DND-41 (cell line): ENCODE measurements at regions not wholly inside any gene's neighbourhood (a gene's known extent, or its start where the extent isn't known, plus 50 kb on each side); places are given as distances from the start of the nearest gene placed in this dataset.

Source experiments
- CTCF ChIP-seq: IDR thresholded peaks from 2 replicates; pipeline ENCODE4 v1.5.1; 2012; ENCODE audit warnings: borderline replicate concordance, low read length, moderate library complexity, mild to moderate bottlenecking; ENCODE audit not compliant: poor library complexity, severe bottlenecking; ENCODE audit errors: extremely low read depth
- EZH2 ChIP-seq: IDR thresholded peaks from 3 replicates; pipeline ENCODE4 v1.6.1; 2012; ENCODE audit warnings: borderline replicate concordance, low read depth, mild to moderate bottlenecking, moderate library complexity, low read length, inconsistent platforms; ENCODE audit not compliant: severe bottlenecking

GRCh38 chr13:60869941-60870613 is 473.1 kb downstream of the TDRD3 start:
- no peak for TF ChIP-seq CTCF
- no peak for TF ChIP-seq EZH2
